Hepatocyte (in vitro differentiated cells): ENCODE measurements at regions not wholly inside any gene's neighbourhood (a gene's known extent, or its start where the extent isn't known, plus 50 kb on each side); places are given as distances from the start of the nearest gene placed in this dataset.
"Not testable (repeated sequence)": the region's sequence is repeated elsewhere in the genome, so short reads cannot be mapped to it uniquely, and the experiment has no call there.

ENCODE experiments used
- EZH2 ChIP-seq: fragments of 200-600 bp; sonication (generic); IDR thresholded peaks from 2 replicates; pipeline ENCODE4 v1.6.1; 2016; ENCODE audit warnings: antibody characterized with exemption, mild to moderate bottlenecking, borderline replicate concordance
- EZH2phosphoT487 ChIP-seq: fragments of 200-600 bp; sonication (generic); IDR thresholded peaks from one replicate; pipeline ENCODE4 v1.6.1; 2018; ENCODE audit warnings: antibody characterized with exemption, mild to moderate bottlenecking, low read depth, moderate library complexity; ENCODE audit not compliant: unreplicated experiment, severe bottlenecking
- TF ChIP-seq, protein P1 (sequence below): fragments of 200-600 bp; sonication (generic); IDR thresholded peaks from 2 replicates; pipeline ENCODE4 v1.5.1; 2016; ENCODE audit warnings: antibody characterized with exemption, mild to moderate bottlenecking; ENCODE audit not compliant: poor library complexity

- TF ChIP-seq EZH2phosphoT487, EZH2: not testable (repeated sequence)
- TF ChIP-seq, protein P1, sequence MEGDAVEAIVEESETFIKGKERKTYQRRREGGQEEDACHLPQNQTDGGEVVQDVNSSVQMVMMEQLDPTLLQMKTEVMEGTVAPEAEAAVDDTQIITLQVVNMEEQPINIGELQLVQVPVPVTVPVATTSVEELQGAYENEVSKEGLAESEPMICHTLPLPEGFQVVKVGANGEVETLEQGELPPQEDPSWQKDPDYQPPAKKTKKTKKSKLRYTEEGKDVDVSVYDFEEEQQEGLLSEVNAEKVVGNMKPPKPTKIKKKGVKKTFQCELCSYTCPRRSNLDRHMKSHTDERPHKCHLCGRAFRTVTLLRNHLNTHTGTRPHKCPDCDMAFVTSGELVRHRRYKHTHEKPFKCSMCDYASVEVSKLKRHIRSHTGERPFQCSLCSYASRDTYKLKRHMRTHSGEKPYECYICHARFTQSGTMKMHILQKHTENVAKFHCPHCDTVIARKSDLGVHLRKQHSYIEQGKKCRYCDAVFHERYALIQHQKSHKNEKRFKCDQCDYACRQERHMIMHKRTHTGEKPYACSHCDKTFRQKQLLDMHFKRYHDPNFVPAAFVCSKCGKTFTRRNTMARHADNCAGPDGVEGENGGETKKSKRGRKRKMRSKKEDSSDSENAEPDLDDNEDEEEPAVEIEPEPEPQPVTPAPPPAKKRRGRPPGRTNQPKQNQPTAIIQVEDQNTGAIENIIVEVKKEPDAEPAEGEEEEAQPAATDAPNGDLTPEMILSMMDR: not testable (repeated sequence)
Observed at GRCh38 chr7:32205298-32205824, 135.2 kb upstream of the PDE1C start.
